Hematopoietic multipotent progenitor cell treated with erythropoietin and hydrocortisone succinate and interleukin-3 and kit ligand, for 17 days (in vitro differentiated cells): ENCODE measurements at regions not wholly inside any gene's neighbourhood (a gene's known extent, or its start where the extent isn't known, plus 50 kb on each side); places are given as distances from the start of the nearest gene placed in this dataset.

Experiments
- DNase-seq: peaks from one replicate; pipeline ENCODE4 v3.0.0-alpha.2; 2015; ENCODE audit warnings: low spot score

- DNase-seq: no peak
These were observed 1162.8 kb upstream of the PRKX start for GRCh38 chrX:4876268-4876667.

GRCh38 chrX:4851534-4851933, 1138.1 kb upstream of the PRKX start:
- no peak for DNase-seq

- DNase-seq: no peak
These were observed 1136.9 kb upstream of the PRKX start for GRCh38 chrX:4850312-4850711.

- DNase-seq: no peak
These were observed 1130.9 kb upstream of the PRKX start for GRCh38 chrX:4844376-4844775.

GRCh38 chrX:4841216-4841745, 1127.8 kb upstream of the PRKX start:
- no peak for DNase-seq

GRCh38 chrX:4831574-4831973, 1118.1 kb upstream of the PRKX start:
- no peak for DNase-seq

GRCh38 chrX:4830880-4831557, 1117.6 kb upstream of the PRKX start:
- DNase-seq: no peak

- DNase-seq: no peak
These were observed 1112.1 kb upstream of the PRKX start for GRCh38 chrX:4825550-4825949.

GRCh38 chrX:4809571-4809970, 1096.1 kb upstream of the PRKX start:
- DNase-seq: no peak

GRCh38 chrX:4805502-4805901, 1092.1 kb upstream of the PRKX start:
- no peak for DNase-seq

GRCh38 chrX:4800756-4801155, 1087.3 kb upstream of the PRKX start:
- no peak for DNase-seq

- DNase-seq: no peak
These were observed 1074.5 kb upstream of the PRKX start for GRCh38 chrX:4787971-4788370.

- DNase-seq: no peak
These were observed 1051.4 kb upstream of the PRKX start for GRCh38 chrX:4764888-4765287.

GRCh38 chrX:4762196-4762595, 1048.7 kb upstream of the PRKX start:
- DNase-seq: no peak

- DNase-seq: no peak
These were observed 1041.6 kb upstream of the PRKX start for GRCh38 chrX:4754878-4755604.

GRCh38 chrX:4741024-4741423, 1027.6 kb upstream of the PRKX start:
- DNase-seq: no peak

GRCh38 chrX:4735299-4735698, 1021.9 kb upstream of the PRKX start:
- DNase-seq: no peak

- DNase-seq: peak; percentile 3
These were observed 997.4 kb upstream of the PRKX start for GRCh38 chrX:4710618-4711433.

GRCh38 chrX:4708970-4709760, 995.7 kb upstream of the PRKX start:
- no peak for DNase-seq

- DNase-seq: no peak
These were observed 993.5 kb upstream of the PRKX start for GRCh38 chrX:4706961-4707360.

- no peak for DNase-seq
These were observed 977.1 kb upstream of the PRKX start for GRCh38 chrX:4690521-4690920.

- no peak for DNase-seq
These were observed 969.2 kb upstream of the PRKX start for GRCh38 chrX:4682636-4683035.
